ENCODE measurements at regions not wholly inside any gene's neighbourhood (a gene's known extent, or its start where the extent isn't known, plus 50 kb on each side); places are given as distances from the start of the nearest gene placed in this dataset.

DNA sequence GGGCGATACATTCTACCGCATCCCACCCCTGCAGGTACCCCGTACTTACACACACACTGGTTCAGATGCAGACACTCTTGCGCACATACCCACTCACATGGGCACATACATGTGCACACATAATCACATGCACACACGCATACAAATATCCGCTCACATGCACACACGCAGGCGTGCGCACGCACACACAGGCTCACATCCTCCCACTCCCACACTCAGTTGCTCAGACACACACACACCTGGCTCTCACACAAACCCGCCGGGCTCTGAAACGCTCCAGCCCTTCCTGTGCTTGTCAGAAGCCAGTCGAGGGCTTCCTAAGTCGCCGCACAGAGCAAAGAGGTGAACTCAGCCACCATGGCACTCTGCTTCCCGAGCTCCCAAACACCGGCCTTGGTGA, 164.5 kb downstream of the CRYBB2 start:
- TF ChIP-seq, protein P1, sequence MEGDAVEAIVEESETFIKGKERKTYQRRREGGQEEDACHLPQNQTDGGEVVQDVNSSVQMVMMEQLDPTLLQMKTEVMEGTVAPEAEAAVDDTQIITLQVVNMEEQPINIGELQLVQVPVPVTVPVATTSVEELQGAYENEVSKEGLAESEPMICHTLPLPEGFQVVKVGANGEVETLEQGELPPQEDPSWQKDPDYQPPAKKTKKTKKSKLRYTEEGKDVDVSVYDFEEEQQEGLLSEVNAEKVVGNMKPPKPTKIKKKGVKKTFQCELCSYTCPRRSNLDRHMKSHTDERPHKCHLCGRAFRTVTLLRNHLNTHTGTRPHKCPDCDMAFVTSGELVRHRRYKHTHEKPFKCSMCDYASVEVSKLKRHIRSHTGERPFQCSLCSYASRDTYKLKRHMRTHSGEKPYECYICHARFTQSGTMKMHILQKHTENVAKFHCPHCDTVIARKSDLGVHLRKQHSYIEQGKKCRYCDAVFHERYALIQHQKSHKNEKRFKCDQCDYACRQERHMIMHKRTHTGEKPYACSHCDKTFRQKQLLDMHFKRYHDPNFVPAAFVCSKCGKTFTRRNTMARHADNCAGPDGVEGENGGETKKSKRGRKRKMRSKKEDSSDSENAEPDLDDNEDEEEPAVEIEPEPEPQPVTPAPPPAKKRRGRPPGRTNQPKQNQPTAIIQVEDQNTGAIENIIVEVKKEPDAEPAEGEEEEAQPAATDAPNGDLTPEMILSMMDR (conservative IDR thresholded peaks at IDR 0.05; ENCODE audit: low read length), result no peak
- TF ChIP-seq EZH2phosphoT487 (IDR thresholded peaks at IDR 0.05; ENCODE audit: borderline replicate concordance, low read depth, low read length), result no peak

Measured in OCI-LY7 (cell line).